ENCODE measurements at regions not wholly inside any gene's neighbourhood (a gene's known extent, or its start where the extent isn't known, plus 50 kb on each side); places are given as distances from the start of the nearest gene placed in this dataset.

- TF ChIP-seq STAT6 (CRISPR knock-in tag; IDR thresholded peaks at IDR 0.05; ENCODE audit: borderline replicate concordance) (no peak), ZNF337 (CRISPR knock-in tag; IDR thresholded peaks at IDR 0.05; ENCODE audit: borderline replicate concordance, low read depth) (no peak), SATB2 (CRISPR knock-in tag; IDR thresholded peaks at IDR 0.05) (peak; percentile 16; the same call in 1 of the 2 replicates), DDIT3 (CRISPR knock-in tag; IDR thresholded peaks at IDR 0.05) (no peak), CERS6 (CRISPR knock-in tag; IDR thresholded peaks at IDR 0.05) (no peak), RXRB (CRISPR knock-in tag; IDR thresholded peaks at IDR 0.05; ENCODE audit: borderline replicate concordance) (0 out of 2 replicates have a peak, but pooled peaks have one; percentile 27), ZNF678 (CRISPR knock-in tag; IDR thresholded peaks at IDR 0.05) (no peak), NFE2L2 (IDR thresholded peaks at IDR 0.05; ENCODE audit: low read length) (no peak), ZNF468 (CRISPR knock-in tag; IDR thresholded peaks at IDR 0.05) (no peak), CBX5 (CRISPR knock-in tag; IDR thresholded peaks at IDR 0.05; ENCODE audit: borderline replicate concordance) (no peak), PAF1 (CRISPR knock-in tag; IDR thresholded peaks at IDR 0.05) (no peak), ZNF567 (CRISPR knock-in tag; IDR thresholded peaks at IDR 0.05; ENCODE audit: borderline replicate concordance) (no peak), ATM (IDR thresholded peaks at IDR 0.05; ENCODE audit: borderline replicate concordance) (no peak), POLR2AphosphoS5 (IDR thresholded peaks at IDR 0.05; ENCODE audit: low read depth, low read length) (no peak), BHLHE40 (IDR thresholded peaks at IDR 0.05; ENCODE audit: low read length) (peak; percentile 64), PAWR (CRISPR knock-in tag; IDR thresholded peaks at IDR 0.05; ENCODE audit: borderline replicate concordance) (no peak), ZNF709 (CRISPR knock-in tag; IDR thresholded peaks at IDR 0.05) (no peak), MTF2 (CRISPR knock-in tag; IDR thresholded peaks at IDR 0.05; ENCODE audit: borderline replicate concordance) (no peak), ZBTB7B (CRISPR knock-in tag; IDR thresholded peaks at IDR 0.05) (peak; percentile 44; the same call in 1 of the 2 replicates), NR2F1 (CRISPR knock-in tag; IDR thresholded peaks at IDR 0.05) (no peak), KLF12 (CRISPR knock-in tag; IDR thresholded peaks at IDR 0.05; ENCODE audit: borderline replicate concordance) (no peak; the same call in 1 of the 2 replicates), EED (CRISPR knock-in tag; IDR thresholded peaks at IDR 0.05) (no peak), KDM6A (CRISPR knock-in tag; IDR thresholded peaks at IDR 0.05; ENCODE audit: low read depth) (no peak), HNRNPK (IDR thresholded peaks at IDR 0.05; ENCODE audit: low read depth, low read length, poor library complexity, severe bottlenecking) (no peak), SMAD3 (CRISPR knock-in tag; IDR thresholded peaks at IDR 0.05) (no peak), ZNF446 (CRISPR knock-in tag; IDR thresholded peaks at IDR 0.05) (no peak), ZNF644 (CRISPR knock-in tag; IDR thresholded peaks at IDR 0.05; ENCODE audit: low read depth) (peak; percentile 58), FOXJ3 (CRISPR knock-in tag; IDR thresholded peaks at IDR 0.05; ENCODE audit: borderline replicate concordance) (peak; percentile 76; the same call in 1 of the 2 replicates), ATRX (CRISPR knock-in tag; IDR thresholded peaks at IDR 0.05; ENCODE audit: borderline replicate concordance) (no peak), PRPF4 (IDR thresholded peaks at IDR 0.05; ENCODE audit: low read depth, low read length, poor library complexity, severe bottlenecking) (no peak), IKZF1 (IDR thresholded peaks at IDR 0.05) (no peak)
These were observed 219.8 kb upstream of the STXBP5 start (continued) for GRCh38 chr6:146984251-146984924.
